ENCODE measurements at regions not wholly inside any gene's neighbourhood (a gene's known extent, or its start where the extent isn't known, plus 50 kb on each side); places are given as distances from the start of the nearest gene placed in this dataset.

DNA sequence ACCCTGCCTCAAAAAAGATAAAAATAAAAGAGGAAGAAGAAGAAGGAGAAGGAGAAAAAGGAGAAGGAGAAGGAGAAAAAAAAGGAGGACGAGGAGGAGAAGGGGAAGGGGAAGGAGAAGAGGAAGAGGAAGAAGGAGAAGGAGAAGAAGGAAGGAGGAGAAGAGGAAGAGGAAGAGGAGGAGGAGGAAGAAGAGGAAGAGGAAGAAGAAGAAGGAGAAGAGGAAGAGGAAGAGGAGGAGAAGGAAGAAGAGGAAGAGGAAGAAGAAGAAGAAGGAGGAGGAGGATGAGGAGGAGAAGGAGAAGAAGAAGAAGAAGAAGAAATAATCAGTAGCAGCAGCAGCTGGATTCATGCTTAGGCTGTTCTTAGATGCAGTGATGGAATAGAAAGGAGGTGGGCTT lies 159.7 kb downstream of the TFCP2L1 start:
- TF ChIP-seq, protein P1, sequence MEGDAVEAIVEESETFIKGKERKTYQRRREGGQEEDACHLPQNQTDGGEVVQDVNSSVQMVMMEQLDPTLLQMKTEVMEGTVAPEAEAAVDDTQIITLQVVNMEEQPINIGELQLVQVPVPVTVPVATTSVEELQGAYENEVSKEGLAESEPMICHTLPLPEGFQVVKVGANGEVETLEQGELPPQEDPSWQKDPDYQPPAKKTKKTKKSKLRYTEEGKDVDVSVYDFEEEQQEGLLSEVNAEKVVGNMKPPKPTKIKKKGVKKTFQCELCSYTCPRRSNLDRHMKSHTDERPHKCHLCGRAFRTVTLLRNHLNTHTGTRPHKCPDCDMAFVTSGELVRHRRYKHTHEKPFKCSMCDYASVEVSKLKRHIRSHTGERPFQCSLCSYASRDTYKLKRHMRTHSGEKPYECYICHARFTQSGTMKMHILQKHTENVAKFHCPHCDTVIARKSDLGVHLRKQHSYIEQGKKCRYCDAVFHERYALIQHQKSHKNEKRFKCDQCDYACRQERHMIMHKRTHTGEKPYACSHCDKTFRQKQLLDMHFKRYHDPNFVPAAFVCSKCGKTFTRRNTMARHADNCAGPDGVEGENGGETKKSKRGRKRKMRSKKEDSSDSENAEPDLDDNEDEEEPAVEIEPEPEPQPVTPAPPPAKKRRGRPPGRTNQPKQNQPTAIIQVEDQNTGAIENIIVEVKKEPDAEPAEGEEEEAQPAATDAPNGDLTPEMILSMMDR (conservative IDR thresholded peaks at IDR 0.05; ENCODE audit: low read length), result no peak
- no peak for TF ChIP-seq EZH2phosphoT487 (IDR thresholded peaks at IDR 0.05; ENCODE audit: borderline replicate concordance)
